Stimulated activated CD4-positive, alpha-beta T cell treated with anti-CD3 and anti-CD28 coated beads, TNF-alpha, amount 100 ng/mL, for 24 hours (primary cell): ENCODE measurements at regions not wholly inside any gene's neighbourhood (a gene's known extent, or its start where the extent isn't known, plus 50 kb on each side); places are given as distances from the start of the nearest gene placed in this dataset.
"Not testable (repeated sequence)": the region's sequence is repeated elsewhere in the genome, so short reads cannot be mapped to it uniquely, and the experiment has no call there.

Experiments used
- DNase-seq, 3 experiments: peaks; one replicate each; pipeline ENCODE4 v3.0.0-alpha.2; 2020; ENCODE audit warnings: low read depth in 3 of 3

DNA sequence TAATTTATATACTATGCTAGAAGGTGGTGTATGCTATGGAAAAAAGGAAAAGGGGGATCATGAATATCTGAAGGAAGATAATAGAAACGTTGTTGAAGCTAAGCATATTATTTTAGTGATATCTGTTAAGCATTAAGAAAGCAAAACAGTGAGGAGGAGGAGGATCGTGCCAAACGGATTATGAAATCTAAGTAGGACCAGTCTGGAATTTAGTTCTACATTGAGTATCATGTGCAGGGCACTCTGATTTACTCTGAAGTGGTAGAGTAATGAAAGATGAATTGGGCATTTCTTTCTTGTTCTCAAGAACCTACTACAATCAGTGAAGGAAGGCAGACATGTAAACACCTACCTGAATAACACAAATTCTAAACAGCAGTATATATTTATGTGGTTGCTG, 195.3 kb downstream of the CYB561 start:
- no peak for DNase-seq

DNA sequence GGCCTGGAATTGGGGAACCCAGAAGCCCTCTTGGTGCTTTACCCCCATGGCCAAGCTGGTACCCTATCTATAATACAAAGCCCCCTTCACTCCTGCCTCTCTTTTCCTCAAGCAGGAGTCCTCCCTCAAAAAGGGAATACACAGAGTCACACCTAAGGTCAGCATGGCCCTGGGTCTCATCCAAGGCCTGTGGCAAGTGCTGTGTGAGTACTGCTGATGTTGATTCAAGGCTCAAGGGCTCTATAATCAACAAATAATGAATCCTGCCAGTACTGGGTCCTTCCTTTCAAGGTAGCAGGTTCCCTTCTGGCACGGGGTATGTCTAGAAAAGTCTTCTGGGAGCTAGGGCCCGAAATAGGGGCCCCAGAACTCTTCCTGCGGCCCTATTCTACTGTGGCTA, 187.3 kb downstream of the CYB561 start:
- no peak for DNase-seq

GRCh38 chr17:63262751-63263476, 183.2 kb downstream of the CYB561 start:
- no peak for DNase-seq

- DNase-seq = no peak
Observed at GRCh38 chr17:63265526-63265925, 180.6 kb downstream of the CYB561 start.

- DNase-seq = no peak
Observed at GRCh38 chr17:63267846-63268245, 178.3 kb downstream of the CYB561 start.

DNA sequence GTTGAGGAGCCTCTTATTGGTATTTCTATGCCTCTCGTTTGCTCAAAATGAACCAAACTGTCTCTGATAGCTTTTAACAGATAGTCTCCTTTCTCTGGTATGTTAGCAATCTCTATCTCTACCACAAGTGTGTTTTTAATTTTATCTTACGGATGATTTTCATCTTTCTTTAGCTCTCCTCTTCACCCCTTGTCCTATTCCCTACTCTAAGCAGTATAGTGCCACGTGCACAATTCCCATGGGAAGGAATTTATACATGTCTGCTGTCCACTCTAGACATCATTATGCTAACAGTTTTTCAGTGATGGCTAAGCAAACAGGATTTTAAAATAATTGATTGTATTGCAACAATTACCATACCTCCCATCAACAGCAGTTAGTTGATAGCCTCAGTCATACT, 177.3 kb downstream of the CYB561 start:
- no peak for DNase-seq

- no peak for DNase-seq
Observed at GRCh38 chr17:63270610-63271009, 175.5 kb downstream of the CYB561 start.

GRCh38 chr17:63274146-63274545, 172.0 kb downstream of the CYB561 start:
- DNase-seq = no peak

- peak in 2 of 3 experiments; percentile 0 to 10 for DNase-seq
Observed at GRCh38 chr17:63275318-63275970, 170.7 kb downstream of the CYB561 start.

DNA sequence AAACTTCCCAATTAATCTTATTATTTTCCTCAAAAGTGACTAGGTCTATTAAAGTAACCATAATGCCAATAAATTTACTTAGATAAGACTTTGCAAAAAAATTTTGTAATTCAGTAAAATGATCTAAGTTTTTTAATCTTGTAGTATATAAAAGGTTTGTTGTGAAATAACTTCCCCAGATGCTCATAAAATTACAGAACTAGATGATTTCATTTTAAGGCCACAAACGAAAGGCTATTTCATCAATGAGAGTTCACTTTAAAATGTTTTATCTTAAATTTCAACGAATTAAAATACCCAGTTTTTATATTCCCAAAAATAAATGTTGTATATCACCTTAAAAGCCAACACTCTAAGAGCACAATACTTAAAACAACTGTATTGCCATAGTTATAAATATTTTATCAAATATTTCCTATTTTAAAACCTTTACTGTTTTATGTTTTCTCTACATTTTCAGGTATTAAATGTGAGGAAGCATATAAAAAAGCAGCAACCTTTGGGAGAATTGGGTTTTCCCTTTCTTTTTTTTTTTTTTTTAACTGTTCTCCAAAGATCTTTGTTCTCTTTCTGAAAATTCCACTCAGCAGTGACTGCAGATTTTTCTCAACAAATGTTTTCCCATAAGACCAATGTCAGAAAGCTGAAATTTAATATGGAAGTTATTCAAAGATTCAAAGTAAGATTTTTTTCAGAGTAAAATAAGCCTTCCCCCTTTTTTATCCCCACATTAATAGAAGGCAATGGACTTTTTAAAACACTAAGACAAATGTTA, 169.9 kb downstream of the CYB561 start:
- no peak for DNase-seq

DNA sequence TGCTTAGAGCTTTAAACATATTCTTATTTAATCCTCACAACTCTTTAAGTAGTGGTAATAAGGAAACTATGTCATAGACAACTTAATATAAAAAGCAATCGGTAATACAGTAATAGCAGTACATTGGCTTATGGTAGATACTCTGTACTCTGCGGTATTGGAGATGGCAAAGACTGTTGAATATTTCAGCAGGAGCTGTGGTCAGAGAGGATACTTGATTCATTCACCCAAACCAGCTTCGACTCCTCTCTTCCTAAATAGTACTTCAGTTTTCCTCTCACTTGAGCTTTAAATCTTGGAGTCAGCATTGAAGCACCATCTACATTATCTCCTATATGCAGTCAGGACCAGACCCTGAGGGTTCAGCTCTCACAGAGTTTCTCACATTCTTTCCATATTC, 169.3 kb downstream of the CYB561 start:
- no peak for DNase-seq

DNA sequence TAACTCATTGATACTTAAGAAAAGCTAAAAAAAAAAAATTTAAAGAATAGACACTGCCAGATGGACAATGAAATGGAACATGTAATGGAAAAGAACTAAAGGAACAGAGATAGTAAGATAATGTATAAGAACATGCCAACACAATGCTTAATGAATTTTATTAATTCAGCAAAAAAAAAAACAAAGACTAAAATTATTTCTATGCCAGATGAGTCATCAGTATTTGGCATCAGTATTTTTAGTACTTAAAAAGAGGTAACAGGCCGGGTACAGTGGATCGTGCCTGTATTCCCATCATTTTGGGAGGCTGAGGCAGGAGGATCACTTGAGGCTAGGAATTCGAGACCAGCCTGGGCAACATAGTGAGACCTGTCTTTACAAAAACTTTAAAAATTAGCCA, 168.5 kb downstream of the CYB561 start:
- DNase-seq = no peak

DNA sequence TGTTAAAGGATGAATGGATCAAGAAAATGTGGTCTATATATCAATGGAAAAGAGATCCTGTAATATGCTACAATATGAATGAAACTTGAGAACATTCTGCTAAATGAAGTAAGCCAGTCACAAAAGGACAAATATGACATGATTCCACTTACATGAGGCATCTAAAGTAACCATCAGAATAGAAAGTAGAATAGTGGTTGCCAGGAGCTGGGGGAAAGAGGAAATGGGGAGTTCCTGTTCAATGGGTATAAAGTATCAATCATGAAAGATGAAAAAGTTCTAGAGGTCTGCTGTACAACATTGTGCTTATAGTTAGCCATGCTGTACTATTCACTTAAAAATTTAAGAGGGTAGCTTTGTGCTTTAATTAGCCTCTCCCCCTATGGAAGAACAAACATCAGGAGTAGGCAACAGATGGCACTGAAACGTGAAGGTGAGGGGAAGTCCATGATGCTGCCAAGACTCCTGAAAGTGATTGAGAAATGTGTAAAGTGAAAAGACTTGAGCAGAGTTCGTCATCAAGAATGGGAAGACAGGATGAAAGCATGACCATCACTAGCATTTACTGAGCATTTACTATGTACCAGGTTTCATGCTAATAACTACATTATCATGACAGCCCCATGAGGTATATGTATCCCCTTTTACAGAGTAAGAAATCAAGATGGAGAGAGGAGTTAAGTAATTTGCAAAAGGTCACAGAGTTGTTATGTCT, 167.2 kb downstream of the CYB561 start:
- DNase-seq = no peak

- DNase-seq = no peak
Observed at GRCh38 chr17:63279498-63280230, 166.4 kb downstream of the CYB561 start.

DNA sequence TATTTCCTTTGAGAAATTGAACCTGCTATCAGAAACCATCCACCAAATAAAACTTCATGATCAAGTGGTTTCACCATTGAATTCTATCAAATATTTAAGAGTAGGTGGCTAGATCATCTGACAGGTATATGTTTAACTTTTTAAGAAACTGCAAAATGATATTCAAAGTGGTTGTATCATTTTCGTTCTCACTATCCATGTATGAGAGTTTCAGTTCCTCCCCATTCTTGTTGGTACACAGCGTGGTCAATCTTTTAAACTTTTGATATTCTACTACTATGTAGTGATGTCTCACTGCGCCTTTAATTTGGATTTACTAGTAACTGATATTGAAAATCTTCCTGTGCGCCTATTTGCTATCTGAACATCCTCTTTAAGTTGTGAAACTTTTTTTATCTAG, 163.7 kb downstream of the CYB561 start:
- no peak for DNase-seq

DNA sequence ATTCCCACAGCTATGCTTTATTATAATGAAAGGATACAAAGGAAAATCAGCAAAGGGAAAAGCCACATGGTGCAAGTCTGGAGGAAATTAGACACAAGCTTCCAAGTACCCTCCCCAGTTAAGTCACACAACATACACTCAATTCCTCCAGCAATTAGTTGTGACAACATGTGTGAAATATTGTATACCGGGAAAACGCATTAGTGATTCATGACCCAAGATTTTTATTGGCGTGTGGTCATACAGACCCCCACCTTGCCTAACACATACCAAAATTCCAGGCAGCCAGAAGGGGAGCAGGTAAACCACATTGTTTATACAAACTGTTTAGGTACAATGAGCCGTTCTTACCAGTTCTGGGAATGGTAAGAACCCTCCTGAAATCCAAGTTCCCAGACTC, 160.6 kb downstream of the CYB561 start:
- no peak for DNase-seq

DNA sequence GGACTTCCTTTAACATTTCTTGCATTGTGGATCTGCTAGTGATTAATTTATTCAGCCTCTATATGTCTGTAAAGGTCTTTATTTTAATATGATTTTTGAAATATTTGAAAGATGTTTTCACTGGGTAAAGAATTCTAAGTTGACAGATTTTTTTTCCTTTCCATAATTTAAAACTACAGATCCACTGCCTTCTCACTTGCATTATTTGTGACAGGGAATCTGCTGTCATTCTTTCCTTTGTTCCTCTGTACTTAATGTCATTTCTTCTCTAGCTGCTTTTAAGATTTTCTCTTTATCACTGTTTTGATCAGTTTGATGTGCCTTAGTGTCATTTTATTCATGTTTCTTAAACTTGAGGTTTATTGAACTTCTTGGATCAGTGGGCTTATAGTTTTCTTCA, 159.9 kb downstream of the CYB561 start:
- no peak for DNase-seq

DNA sequence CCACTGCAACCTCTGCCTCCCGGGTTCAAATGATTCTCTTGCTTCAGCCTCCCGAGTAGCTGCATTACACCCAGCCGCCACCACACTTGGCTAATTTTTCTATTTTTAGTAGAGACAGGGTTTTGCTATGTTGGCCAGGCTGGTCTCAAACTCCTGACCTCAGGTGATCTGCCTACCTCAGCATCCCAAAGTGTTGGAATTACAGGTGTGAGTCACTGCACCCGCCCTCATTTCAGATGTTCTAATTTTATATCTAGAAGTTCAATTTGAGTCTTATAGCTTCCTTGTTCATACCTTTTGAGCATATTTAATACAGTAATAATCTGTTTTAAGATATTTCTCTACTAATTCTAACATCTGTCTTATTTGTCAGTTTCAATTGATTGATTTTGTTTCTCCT, 159.1 kb downstream of the CYB561 start:
- not testable (repeated sequence) for DNase-seq

GRCh38 chr17:63289931-63290330, 156.2 kb downstream of the CYB561 start:
- DNase-seq = no peak

GRCh38 chr17:63290351-63290750, 155.8 kb downstream of the CYB561 start:
- no peak for DNase-seq

DNA sequence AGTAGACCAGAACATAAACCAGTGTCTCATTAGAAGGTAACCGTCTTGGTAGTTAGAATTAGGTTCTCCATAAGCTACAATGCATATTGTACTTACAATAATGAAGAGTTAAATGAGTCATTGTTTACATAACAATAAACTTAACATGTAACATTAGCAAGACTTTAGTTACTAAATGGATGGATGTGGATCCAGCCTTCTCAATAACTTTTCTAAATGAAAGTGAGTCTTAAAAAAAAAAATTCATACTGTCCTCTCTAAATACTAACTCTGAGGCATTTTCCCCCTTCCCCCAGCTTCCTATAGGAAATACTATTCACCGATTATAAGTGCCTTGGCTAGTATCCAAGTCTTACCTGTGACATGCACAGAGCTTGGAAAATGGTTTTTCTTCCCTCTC, 155.3 kb downstream of the CYB561 start:
- no peak for DNase-seq

DNA sequence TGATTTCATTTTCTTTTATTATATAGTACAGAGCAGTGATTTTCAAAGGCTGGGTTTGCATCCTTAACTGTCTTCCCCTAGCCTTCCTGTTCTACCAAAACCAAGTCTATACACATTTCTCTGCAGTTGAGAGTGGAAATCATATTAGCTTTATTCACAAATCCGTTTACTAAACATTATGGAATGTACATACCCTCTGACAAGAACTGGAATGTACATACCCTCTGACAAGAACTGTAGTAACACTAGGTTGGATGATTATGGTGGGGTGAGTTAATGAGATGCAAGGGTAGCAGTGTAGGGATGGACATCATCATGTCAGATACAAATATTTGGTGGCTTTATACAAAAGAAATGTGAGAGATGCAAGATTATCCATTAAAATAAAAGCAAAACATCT, 154.8 kb downstream of the CYB561 start:
- DNase-seq = no peak
